ENCODE measurements at regions not wholly inside any gene's neighbourhood (a gene's known extent, or its start where the extent isn't known, plus 50 kb on each side); places are given as distances from the start of the nearest gene placed in this dataset.

DNA sequence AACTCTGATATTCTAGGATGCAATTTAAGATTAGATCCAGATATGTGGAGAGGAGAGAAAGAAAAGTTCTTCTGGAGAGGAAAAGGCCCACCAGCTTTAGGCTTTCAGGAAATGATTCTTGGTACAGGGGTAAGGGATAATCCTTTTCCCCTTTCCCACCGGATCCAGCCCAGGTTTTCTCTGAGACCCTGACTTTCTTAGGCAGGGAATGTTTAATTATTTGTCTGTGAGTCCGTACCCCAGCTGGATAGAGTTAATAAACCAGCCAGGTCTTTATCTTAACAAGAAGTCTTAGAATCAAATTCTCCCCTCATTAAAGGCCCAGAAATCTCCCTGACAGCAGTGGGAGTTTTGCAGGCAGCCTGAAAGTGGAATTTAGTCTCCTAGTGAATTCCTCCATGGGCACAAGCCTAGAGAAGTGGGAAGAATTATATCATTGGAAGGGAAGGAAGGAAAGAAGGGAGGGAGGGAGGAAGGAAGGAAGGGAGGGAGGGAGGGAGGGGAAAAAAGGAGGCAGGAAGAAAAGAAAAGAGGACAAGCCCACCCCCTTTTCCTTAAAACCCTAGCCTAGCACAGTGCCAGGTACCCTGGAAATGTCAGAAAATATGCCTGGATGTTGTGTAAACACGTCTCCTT, 189.0 kb downstream of the PLPP3 start:
- no peak for DNase-seq

DNA sequence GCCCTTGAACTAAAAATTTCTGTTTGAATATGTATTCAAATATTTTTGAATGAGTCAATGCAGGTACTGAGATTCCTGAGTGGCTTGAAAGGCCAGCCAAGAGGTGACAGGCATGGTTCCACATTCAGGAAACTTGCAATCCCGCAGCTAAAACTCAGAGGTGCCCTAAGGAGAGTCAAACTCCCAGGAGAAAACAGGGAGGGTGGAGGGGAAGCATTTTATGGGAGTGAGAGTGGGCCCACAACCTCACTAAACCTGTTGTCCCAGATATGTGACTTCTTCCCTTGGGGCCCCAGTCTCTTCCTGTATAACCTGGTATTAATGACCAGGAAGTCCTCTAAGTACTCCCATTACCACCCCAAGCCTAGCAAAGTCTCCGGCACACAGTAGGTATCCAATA, 189.6 kb downstream of the PLPP3 start:
- DNase-seq, result no peak

DNA sequence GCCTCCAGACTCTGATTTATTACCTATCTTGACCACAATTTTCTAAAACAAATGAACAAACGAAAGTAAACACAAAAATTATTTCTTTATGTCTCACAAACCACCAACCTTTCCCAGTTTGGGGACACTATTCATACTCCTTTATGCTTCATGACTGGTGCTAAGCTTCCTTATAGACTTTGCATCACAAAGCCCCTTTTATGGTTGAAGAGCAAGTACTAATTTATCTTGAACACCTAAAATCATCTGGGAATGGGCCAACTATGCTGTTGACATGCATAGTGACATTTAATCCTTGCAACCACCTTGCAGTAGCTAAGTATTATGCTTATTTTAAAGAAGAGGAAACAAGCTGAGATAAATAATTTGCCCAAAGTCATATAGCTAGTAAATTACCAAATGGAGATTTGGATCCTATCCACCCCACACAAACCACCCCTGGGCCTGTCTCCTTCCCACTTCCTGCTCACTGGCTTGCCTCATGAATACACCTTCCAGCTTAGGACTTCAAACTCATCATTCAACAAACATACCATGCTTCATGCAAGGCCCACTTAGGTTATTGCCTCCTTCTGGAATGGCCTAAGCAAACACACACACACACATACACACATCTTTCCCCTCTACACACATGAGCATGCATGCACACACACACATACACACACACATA, 192.2 kb downstream of the PLPP3 start:
- no peak for DNase-seq

DNA sequence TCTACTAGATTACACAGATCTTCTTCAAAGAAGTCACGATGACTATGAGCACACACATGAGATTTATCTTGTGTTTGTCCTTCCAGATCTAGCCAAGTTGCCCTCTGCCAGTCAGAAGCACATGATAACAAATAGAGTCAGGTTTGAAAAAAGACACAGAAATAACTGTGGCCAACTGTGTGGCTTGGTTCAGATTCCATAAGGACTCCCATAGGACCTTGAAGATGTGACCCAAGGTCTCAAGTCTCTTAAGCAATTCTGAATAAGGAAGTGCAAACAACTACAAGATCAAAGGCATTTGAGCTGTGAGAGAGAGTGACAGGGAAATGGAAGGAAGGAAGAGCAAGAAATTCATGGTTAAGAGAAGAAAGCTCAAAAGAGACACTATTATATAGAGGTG, 194.0 kb downstream of the PLPP3 start:
- DNase-seq, result no peak

DNA sequence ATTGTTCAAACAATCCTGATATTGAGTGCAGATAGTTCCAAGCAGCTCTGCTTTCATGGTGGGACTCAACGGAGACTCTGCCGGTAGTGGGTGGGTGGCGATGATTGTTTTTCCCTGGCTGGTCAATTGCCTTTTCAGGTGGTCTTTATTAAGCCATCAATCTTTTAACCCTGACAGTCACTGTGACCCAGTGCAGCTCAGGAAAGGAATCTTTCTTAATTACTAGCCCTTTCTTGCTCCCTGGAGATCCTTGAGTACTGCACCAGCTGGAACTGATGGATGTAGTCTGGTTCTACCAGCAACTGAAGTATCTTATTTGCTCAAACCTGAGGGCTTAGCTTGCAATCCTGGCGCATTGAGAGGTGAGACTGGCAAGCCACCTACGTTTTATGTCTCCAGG, 196.4 kb downstream of the PLPP3 start:
- DNase-seq, result no peak

DNA sequence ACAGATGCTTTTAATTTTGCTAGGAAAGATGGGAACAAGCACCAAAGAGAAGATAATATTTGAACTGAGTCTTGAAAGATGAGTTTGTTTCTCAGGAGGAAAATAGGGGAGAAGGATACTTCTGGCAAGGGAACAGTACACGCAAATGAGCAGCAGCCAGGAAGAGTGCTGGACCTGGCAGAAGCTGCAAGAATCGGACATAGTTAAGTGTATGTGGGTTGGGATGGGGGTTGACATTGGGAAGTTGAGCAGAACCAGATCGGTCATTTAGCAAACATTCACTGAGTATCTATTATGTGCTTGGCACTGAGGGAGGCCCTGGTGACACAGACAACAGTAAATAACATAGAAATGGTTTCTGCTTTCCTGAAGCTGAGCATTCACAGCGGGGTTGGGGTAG, 198.8 kb downstream of the PLPP3 start:
- DNase-seq, result no peak

DNA sequence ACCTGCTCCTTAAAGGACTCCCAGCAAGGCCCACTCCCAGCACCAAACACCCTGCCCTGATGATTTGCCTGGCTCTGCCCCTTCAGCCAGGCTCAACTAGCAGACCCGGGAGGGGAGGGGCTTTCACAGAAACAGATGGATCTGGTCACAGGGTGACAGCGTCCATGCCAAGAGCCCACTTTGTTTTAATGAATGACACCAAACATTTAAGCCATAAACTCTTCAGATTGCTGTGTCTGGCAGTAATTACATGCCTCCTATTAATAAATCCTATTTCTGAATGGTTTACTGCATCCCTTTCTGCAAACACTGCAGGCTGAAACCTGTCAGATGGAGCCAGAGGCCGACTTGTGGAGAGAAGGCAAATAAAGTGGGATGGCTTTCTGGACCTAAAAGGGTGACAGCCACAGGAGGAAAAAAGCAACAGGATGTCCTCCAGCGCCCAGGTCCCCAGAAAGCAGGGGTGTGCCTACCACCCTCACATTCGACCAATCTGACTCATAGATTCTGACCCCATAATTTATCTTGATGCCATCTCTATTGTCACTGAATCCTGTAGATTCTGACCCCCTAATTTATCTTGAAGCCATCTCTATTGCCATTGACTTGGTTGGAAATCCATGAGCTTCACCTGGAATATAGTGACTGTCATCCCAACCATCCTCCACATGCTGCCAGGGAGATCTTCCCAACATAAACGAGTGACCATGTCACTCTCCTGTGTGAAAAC, 200.9 kb downstream of the PLPP3 start:
- DNase-seq, result peak; percentile 58

DNA sequence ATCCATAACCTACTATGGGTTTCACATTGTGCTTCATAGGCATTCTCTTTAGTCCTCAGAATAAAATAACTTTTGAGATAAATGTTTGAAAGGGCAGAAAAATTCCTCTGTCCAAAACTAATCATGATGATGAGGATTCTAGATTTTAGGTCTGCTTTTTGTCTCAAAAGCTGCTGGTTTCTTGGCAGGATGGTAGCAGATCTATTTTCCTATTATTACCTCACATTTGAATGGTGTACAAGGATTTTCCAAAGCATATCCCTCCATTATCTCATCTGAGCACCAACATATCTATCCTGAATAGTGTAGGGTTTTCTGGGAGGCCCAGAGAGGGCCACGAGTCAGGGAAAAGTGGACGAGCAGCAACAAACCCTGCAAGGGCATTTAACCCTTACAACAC, 201.9 kb downstream of the PLPP3 start:
- DNase-seq, result no peak

DNA sequence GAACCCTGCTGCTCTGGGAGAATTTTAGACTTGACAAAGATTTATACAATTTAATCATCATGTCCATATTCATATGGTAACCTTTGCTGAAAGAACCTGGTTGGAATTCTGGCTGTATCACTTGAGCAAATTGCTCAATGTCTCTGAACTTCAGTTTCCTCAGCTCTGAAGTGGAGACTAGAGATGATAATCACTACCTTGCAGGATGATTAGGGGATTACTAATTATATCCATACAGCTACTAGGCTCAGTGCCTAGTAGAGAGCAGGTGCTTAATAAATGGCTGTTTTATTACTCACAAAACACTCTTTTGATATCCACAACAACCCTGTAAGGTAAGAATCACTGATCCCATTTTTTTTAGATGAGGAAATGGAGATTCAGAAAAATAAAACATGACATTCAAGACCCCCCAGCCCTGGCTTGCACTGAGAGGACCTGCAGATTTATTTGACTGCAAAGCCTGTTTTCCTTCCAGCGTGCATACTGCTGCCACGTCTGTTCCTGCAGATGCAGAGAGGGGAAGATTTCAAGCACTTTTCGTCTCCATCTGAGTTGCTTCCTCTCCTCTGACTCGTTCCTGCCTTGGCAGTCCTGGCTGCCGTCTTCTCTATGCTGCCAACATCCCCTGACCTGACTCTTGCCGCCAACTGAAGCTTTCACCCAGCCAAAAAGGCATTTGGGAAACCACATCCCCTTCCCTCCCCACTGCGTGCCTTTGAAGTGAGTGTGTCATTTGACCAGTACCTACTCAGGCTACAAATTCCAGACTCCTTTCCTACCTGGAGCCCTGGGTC, 203.0 kb downstream of the PLPP3 start:
- peak; percentile 35 for DNase-seq

DNA sequence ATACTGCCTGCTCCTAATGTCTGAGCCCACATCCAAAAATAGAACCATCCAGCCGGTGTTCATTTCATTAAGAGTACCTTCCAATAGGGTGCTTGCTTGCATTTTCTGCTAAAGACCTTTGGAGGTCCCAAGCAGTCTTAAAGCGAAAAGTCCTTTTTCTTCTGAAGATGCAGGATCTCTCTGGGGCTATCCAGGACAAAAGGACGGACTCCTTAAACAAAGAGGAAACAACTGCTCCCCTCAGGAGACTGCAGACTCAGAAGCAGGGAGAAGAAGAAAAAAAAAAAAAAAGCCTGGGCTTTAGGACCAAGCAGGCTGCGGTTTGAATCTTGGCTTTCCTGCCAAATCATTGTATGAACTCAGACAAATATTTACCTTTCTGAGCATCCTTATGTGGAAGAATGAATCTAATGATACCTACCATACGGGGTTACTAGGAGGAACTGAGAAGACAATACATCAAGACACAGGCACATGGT, 204.0 kb downstream of the PLPP3 start:
- DNase-seq, result no peak

DNA sequence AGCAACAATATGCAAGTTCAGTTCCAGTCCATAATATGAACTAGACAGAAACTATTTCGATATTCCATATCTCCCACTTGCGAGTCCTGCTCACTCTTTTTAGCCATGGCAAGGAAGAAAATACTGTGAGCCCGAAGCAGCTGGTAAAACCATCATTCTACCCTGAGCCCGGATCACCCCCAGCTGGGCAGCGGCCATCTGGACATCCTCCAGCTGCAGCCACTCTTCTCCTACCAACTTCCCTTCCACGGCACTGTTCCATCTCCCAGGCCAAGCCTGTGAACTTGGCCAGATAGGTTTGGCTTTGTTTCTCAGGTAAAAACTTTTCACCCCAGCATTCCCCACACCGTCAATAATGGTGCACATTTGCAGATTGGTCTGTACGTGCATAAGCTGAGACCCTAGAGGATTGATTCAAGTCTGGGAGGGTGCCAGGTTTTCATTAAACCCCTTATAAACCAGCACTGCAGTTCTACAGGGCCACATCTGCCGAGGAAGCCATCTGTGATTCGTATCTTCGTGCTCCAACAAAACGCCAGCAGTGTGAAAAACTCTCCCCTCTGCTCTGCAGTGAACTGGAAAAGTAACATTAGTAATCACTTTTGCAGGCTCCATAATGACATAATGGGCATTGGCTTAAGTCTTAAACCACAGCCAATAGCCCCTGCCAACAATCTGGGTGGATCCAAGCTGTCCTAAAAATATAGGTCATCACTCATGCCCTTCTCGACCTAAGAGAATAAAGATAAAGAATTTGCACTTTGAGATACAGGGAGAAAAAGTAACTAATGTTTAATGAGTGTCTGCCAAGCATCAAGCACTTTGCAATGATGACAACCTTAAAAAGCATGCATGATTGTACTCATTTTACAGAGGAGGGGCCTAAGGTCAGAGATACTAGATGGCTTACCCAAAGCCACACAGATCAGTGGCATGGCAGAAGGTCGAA, 205.1 kb downstream of the PLPP3 start:
- no peak for DNase-seq

DNA sequence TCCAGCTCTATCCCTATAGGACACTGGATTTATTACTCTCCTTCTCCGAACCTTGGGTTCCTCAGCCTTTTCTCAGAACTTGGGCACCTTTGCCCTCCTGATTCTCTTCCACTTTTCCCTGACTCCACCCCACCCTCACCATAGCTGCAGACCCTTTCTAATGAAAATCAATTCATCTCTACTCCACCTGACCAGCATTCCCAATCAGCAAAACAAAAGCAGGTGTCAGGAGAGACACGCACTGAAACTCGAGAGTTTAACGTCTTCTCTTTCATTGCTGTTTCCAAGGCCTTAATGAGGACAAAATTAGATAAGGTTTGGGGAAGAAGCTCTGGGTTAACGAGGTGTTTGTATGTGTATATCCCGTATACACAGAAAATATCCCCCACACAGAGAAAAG, 208.8 kb downstream of the PLPP3 start:
- no peak for DNase-seq

DNA sequence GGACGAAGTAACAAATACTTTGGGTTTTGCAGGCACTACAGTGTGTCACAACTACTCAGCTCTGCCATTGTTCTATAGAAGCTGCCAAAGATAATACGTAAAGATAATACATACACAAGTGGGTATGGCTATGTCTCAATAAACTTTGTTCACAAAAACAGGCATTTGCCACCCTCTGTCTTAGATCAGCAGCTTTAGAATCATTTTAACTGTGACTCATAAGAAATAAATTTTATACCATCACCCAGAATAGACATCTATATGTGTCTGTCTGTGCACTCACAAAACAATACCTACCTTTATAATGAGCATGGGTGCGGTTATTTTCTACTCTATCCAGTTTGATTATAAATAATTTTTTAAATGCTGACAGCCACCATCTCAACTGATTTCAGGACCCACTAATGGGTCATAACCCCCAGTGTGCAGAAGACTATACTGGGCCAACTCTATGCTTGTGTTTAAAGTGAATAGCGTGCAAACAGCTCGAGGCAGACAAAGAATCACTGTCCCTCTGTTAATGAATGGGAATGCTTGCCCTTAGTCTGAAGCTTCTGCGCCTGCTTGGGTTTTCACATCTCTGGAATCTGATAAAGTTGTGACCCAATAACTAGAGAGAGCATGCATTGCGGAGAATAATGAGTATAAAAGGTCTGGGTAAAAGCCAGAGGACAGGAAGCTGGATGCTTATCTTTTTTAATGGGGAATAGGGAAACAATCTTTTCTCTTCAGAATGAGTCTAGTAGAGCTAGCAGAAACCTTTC, 216.2 kb downstream of the PLPP3 start:
- DNase-seq, result no peak

DNA sequence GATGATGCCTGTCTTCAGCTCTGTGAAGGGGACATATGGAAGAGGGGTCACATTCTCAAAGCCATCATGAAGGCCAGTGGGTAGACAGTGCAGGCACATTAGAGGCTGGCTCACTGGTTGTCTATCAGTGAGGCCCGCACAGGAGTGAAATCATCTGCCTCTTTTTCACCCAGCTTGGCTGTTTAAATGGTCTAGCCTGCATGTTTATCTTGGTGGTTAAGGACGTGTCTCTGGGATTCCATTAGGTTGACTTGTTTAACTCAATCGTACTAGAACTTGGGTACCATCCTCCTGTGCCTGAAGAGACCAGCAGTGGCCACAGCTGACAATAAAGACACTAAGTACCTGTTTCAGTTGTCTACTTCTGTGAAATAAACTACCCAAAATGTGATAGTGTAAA, 219.3 kb downstream of the PLPP3 start:
- no peak for DNase-seq

DNA sequence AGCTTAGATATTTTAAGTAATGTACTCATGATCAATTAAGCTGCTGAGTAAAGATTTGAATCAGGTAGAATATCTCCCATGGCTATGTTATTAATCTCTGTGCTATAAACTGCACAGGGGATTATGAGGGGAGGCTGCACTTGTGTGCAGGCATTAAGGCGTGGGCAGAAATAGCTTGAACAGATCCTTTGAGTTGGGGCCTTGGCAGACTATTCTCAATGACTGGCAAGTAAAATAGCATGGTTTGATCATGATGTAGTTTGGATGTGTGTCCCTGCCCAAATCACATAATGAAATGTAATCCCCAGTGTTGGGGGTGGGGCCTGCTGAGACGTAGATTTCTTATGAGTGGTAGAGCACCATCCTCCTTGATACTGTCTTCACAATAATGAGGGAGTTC, 220.3 kb downstream of the PLPP3 start:
- DNase-seq, result no peak

DNA sequence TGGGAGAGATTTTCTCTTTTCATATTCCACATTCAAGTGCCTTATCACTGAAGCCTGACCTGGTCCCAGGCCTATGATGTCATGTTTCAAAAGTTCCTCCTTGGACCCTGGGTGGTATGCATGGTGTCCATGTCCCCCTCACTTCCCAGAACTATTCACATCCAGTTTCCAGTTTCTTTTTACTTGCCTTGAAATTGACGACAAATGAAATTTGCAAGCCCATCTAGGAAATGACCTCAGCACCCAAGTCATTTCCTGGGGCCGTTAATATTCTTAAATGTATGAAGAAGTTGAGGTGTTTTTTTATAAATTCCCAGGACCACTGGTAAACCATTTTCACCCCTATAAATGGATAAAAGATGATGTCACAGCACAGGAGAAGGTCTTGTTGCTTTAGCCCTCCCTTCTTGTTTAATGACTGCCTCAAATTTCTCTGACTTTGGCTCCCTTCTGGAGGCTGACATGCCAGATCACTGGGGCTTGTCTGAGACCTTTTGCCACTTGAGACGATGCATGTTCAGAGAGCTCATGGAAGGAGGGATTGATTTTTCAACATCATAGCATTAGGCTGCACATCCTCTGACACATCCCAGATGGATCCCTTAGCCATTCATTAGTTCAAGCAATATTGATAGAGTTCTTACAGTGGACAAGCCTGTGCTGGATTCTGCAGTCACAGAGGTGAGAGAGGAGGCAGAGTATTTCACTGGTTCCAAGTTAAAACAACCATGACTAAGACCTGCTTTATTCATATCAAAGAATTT, 221.3 kb downstream of the PLPP3 start:
- no peak for DNase-seq

DNA sequence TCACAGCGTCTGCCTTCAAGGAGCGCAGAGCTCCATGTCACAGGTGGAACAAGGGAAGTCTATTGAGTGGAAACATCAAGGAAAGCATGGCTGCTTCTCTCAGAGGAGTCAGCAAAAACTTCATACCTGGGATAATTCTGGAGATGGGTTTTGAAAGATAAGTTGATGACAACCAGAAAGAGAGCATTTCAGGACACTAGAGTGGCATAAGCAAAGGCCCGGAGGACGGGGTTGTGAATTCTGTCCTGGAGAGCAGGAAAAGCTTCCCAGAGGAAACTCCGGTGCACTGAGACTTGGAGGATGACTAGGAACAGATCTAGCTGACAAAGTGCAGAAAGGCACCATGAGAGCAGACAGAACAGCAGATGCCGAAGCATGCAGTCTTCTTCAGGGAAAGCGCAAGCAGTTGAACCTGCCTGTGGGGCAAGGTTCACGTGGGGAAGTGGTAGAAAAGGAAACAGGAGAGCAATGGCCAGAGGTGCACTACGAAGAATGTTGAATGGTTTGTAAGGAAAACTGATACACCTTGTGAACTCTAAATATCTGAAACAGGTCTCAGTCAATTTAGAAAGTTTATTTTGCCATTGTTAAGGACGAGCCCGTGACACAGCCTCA, 222.9 kb downstream of the PLPP3 start:
- no peak for DNase-seq

DNA sequence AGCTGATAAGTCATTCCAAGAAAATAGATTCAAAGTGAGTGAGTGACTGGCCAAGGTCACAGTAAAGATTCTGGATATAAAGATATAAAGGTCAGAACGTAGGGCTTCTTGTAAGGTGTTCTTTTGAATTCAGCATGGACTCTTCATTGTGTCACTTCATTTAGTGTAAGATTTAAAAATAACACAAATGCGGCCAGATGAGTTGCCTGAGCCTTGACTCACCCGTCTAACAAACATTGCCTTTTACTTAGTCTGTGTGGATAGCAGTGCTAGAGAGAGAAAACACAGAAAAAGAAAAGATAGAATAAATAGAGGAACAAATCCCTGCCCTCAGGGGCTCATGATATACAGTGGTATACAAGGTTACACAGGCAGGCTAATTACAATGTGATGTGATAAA, 223.4 kb downstream of the PLPP3 start:
- no peak for DNase-seq

DNA sequence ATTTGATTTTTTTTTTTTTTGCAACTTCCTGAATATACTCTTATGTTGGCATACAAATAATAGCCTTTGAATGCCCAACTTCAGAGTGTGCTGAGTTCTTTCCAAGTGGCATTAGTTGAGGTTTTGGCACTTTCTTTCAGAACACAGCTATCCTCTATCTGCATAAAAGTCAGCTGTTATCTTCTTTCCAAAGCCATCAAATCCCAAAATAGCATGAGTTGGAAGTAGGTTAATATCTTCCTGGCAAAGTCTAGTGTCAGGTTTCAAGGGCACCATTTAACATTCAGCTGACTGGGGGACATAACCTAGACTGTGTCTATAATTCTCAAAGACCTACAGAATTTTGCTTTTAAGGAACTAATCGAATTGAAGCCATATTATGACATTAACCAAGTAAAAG, 223.9 kb downstream of the PLPP3 start:
- DNase-seq, result no peak

DNA sequence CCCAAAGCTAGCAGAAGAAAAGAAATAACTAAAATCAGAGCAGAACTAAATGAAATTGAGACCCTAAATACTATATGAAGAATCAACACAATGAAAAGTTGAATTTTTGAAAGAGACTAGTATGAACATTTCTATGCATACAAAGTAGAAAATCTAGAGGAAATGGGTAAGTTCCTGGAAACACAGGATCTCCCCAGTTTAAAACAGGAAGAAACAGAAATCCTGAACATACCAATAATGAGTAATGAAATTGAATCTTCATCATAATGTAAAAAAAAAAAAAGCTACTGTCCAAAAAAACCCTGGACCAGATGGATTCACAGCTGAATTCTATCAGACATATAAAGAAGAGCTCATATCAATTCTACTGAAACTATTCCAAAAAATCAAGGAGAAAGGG, 233.5 kb downstream of the PLPP3 start:
- DNase-seq, result no peak
